Tibial artery (tissue), 4 donors: ENCODE measurements at regions not wholly inside any gene's neighbourhood (a gene's known extent, or its start where the extent isn't known, plus 50 kb on each side); places are given as distances from the start of the nearest gene placed in this dataset.

Source experiments
- DNase-seq, 2 donors: peaks; one replicate each; pipeline ENCODE4 v3.0.0-alpha.2; 2019
- H3K27ac ChIP-seq, 2 donors: fragments of 200-600 bp; sonication (generic) in 1 of 2; 1 replicate in 1 of 2; 2 replicates in 1 of 2; pipeline ENCODE4 v1.5.1; 2018 to 2019; ENCODE audit warnings: mild to moderate bottlenecking in 1 of 2
- H3K27me3 ChIP-seq, 2 donors: fragments of 200-600 bp; sonication (generic) in 1 of 2; one replicate each; pipeline versions ENCODE4 v1.5.1 to v1.6.0; 2016 to 2019
- H3K36me3 ChIP-seq, 3 donors: fragments of 200-600 bp; sonication (generic) in 2 of 3; one replicate each; pipeline ENCODE4 v1.5.1; 2016 to 2019; ENCODE audit warnings: mild to moderate bottlenecking in 2 of 3
- H3K4me1 ChIP-seq, 4 donors: fragments of 200-600 bp; sonication (generic) in 2 of 4; 1 replicate in 3 of 4; 2 replicates in 1 of 4; pipeline ENCODE4 v1.5.1; 2016 to 2019
- H3K4me3 ChIP-seq, 2 donors: fragments of 200-600 bp; sonication (generic) in 1 of 2; 1 replicate in 1 of 2; 2 replicates in 1 of 2; pipeline ENCODE4 v1.5.1; 2018 to 2019; ENCODE audit warnings: mild to moderate bottlenecking in 2 of 2
- H3K9me3 ChIP-seq, 3 donors: fragments of 200-600 bp; sonication (generic) in 1 of 3; one replicate each; pipeline ENCODE4 v1.5.1; 2016 to 2019
- intact Hi-C: fragments of 100-400 bp; cut with DNase I; formaldehyde crosslinking; loops from one replicate; pipeline ENCODE4 v1.15.0; 2023; ENCODE audit warnings: low total_unique reads
- TF ChIP-seq, protein P1 (sequence below), 2 experiments: fragments of 200-600 bp in 1 of 2; fragments of 450-650 bp in 1 of 2; IDR thresholded peaks; one replicate each; pipeline ENCODE4 v1.5.1; 2017 to 2019; ENCODE audit warnings: antibody characterized with exemption in 2 of 2, mild to moderate bottlenecking in 1 of 2, moderate library complexity in 1 of 2

DNA sequence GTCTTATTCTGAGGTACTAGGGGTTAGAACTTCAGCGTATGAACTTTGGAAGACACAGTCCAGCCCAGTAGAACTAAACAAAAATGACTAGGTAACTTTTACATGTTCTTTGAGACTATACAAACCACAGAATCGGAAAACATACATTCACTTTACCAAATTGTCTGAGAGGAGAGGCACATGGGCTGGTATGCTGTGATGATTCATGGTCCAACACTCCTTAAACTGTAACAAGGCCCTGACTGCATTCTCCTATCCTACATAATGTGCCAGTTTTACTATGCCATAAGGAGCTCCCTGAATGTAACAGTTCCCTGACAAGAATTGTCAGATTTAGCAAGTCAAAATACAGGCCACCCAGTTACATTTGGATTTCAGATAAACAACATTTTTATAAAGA is 640.0 kb downstream of the RAB28 start:
- intact Hi-C loops, result no loop called here
- TF ChIP-seq, protein P1, sequence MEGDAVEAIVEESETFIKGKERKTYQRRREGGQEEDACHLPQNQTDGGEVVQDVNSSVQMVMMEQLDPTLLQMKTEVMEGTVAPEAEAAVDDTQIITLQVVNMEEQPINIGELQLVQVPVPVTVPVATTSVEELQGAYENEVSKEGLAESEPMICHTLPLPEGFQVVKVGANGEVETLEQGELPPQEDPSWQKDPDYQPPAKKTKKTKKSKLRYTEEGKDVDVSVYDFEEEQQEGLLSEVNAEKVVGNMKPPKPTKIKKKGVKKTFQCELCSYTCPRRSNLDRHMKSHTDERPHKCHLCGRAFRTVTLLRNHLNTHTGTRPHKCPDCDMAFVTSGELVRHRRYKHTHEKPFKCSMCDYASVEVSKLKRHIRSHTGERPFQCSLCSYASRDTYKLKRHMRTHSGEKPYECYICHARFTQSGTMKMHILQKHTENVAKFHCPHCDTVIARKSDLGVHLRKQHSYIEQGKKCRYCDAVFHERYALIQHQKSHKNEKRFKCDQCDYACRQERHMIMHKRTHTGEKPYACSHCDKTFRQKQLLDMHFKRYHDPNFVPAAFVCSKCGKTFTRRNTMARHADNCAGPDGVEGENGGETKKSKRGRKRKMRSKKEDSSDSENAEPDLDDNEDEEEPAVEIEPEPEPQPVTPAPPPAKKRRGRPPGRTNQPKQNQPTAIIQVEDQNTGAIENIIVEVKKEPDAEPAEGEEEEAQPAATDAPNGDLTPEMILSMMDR (IDR thresholded peaks at IDR 0.05), result no peak
- no peak overlapping the region for H3K27ac ChIP-seq
- H3K4me3 ChIP-seq, result no peak overlapping the region
- DNase-seq, result no peak
- H3K36me3 ChIP-seq, result no peaks in the 10 kb centered on the region
- no peaks in the 10 kb centered on the region for H3K9me3 ChIP-seq
- no peaks in the 10 kb centered on the region for H3K4me1 ChIP-seq
- H3K27me3 ChIP-seq, result peaks cover 0 to 3% of the 10 kb centered on the region in 2 donors

DNA sequence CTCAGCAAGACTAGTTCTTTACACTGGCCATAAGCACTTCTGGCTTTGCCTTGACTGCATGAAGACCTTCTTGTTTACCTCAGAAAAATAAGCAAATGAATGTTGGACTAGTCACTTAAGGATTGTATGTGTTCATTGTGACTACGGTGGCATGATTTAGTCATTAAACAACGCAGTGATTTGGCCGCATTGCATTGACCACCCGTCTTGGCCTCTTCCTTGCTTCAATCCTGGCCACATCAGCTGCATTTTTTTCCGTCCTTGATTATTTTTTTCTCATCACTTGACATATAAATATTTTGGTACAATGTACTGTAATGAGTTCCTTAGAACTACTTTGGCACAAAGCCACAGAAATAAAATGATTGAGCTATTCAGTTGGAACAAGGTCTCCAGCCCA is 656.2 kb downstream of the RAB28 start:
- Histone ChIP-seq H3K27ac (no peak overlapping the region), H3K9me3 (peaks cover 0 to 10% (median 3%) of the 10 kb centered on the region in 3 donors), H3K4me3 (no peak overlapping the region), H3K27me3 (no peaks in the 10 kb centered on the region), H3K36me3 (no peaks in the 10 kb centered on the region), H3K4me1 (no peaks in the 10 kb centered on the region)
- no peak for DNase-seq
- TF ChIP-seq, protein P1 (IDR thresholded peaks at IDR 0.05), result no peak
- intact Hi-C loops, result no loop called here

DNA sequence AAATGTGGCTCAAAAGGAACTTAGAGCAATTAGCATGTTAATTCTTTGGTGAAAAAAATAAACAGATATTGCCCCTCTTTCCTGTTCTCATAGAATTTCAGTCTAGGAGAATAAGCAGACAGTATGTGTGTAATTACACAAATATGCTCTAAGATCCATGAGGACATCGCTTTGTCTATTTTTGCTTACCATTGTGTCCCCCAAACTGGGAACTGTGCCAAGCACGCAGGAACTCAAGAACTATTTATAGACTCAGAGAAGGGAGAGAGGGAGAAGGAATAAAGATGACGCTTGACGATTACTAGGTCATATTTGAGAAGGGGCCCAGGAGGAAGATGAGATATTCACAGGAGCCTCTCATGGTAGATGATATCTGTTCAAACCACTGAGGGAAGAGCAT is 692.6 kb downstream of the RAB28 start:
- no peaks in the 10 kb centered on the region for H3K36me3 ChIP-seq
- no peak for DNase-seq
- intact Hi-C loops, result no loop called here
- TF ChIP-seq, protein P1 (IDR thresholded peaks at IDR 0.05), result no peak
- H3K4me3 ChIP-seq, result no peak overlapping the region
- no peak overlapping the region for H3K27ac ChIP-seq
- H3K9me3 ChIP-seq, result peaks cover 0 to 7% (median 0%) of the 10 kb centered on the region in 3 donors
- no peaks in the 10 kb centered on the region for H3K27me3 ChIP-seq
- no peaks in the 10 kb centered on the region for H3K4me1 ChIP-seq

DNA sequence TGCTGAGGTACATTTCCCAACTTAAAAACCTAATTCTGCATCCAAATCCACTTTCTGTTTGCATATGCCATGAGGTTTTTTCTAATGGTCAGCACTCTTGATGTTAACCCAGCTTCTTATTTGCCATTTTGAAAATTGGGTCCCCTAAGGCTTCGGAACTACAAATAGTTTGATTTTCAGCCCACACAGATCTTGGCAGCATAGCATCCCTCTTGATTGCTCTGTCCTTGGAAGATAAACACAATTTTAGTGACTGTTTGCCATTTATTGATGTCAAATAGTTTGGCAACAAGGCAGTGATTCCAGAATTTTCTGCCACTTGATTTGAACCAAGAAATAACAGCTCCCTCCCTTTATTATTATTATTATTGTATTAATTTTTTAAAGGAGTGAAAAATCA is 696.9 kb downstream of the RAB28 start:
- intact Hi-C loops, result no loop called here
- H3K27ac ChIP-seq, result no peak overlapping the region
- DNase-seq, result no peak
- no peaks in the 10 kb centered on the region for H3K36me3 ChIP-seq
- TF ChIP-seq, protein P1 (IDR thresholded peaks at IDR 0.05), result no peak
- H3K27me3 ChIP-seq, result no peaks in the 10 kb centered on the region
- H3K4me1 ChIP-seq, result no peaks in the 10 kb centered on the region
- H3K9me3 ChIP-seq, result peaks cover 0 to 7% (median 0%) of the 10 kb centered on the region in 3 donors
- no peak overlapping the region for H3K4me3 ChIP-seq

DNA sequence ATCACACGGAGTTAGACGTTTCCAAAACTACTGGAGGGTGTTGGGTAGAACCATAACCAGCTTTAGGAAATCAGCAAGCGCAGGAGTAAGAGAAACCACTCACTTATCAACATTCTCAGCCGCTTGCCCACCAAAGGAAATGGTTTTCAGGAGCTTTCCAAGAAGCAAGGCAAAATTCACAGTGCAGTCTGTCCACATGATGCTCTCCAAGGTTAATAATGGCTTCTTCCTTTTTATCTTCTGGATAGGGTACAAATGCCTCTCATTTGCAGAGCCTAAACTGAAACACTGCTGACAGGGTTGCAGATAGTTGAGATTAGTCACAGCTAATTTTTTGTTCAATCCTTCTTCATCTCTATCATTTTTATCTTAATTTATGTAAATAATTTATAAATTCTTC is 705.4 kb downstream of the RAB28 start:
- H3K4me1 ChIP-seq, result no peaks in the 10 kb centered on the region
- TF ChIP-seq, protein P1 (IDR thresholded peaks at IDR 0.05), result no peak
- H3K9me3 ChIP-seq, result no peaks in the 10 kb centered on the region
- no peak overlapping the region for H3K4me3 ChIP-seq
- intact Hi-C loops, result no loop called here
- no peaks in the 10 kb centered on the region for H3K27me3 ChIP-seq
- no peak overlapping the region for H3K27ac ChIP-seq
- no peaks in the 10 kb centered on the region for H3K36me3 ChIP-seq
- DNase-seq, result no peak

DNA sequence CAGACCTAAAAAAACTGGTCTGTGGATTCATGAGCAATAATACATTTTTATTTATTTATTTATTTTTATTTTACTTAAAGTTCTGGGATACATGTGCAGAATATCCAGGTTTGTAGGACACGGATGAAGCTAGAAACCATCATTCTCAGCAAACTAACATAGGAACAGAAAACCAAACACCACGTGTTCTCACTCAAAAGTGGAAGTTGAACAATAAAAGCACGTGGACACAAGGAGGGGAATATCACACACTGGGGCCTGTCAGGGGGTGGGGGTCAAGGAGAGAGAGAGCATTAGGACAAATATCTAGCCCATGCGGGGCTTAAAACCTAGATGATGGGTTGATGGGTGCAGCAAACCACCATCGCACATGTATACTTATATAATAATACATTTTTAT is 705.9 kb downstream of the RAB28 start:
- Histone ChIP-seq H3K4me1 (no peaks in the 10 kb centered on the region), H3K4me3 (no peak overlapping the region), H3K36me3 (no peaks in the 10 kb centered on the region), H3K27me3 (no peaks in the 10 kb centered on the region), H3K9me3 (no peaks in the 10 kb centered on the region), H3K27ac (no peak overlapping the region)
- intact Hi-C loops, result no loop called here
- no peak for DNase-seq
- TF ChIP-seq, protein P1 (IDR thresholded peaks at IDR 0.05), result no peak
